Endothelial cell of umbilical vein (primary cell): ENCODE measurements at regions not wholly inside any gene's neighbourhood (a gene's known extent, or its start where the extent isn't known, plus 50 kb on each side); places are given as distances from the start of the nearest gene placed in this dataset.

Source experiments
- BruUV-seq: library from RNA; stranded (reverse); fragments of 400-500 nt; replicated peaks from 2 replicates; lab custom pipeline; 2021; lab: Mats Ljungman, UMichigan
- CTCF ChIA-PET: fragments of 300-600, 350-600 bp; sonication (Branson Sonifier 250); formaldehyde crosslinking; loops from one replicate; lab custom pipeline; 2021; ENCODE audit warnings: antibody characterized with exemption, inconsistent platforms; lab: Charles Lee
- POLR2A ChIA-PET: fragments of 300-600, 350-600 bp; sonication (Branson Sonifier 250); formaldehyde crosslinking; loops from one replicate; lab custom pipeline; 2021; ENCODE audit warnings: antibody characterized with exemption, inconsistent platforms; lab: Charles Lee
- DNase-seq: peaks from one replicate; pipeline ENCODE4 v3.0.0-alpha.2; 2011; ENCODE audit warnings: low read depth, low spot score
- FAIRE-seq: peaks from 2 replicates; lab custom pipeline; 2011; peaks lifted over from hg19 to GRCh38; lab: Jason Lieb, UNC
- H2AFZ ChIP-seq: 2 replicates; pipeline ENCODE4 v1.6.0; 2012; ENCODE audit warnings: low read depth, low read length, control low read depth, inconsistent platforms
- H3K27ac ChIP-seq: 2 replicates; pipeline ENCODE4 v1.5.1; 2011; ENCODE audit warnings: low read depth, mild to moderate bottlenecking, control low read depth, low read length, moderate library complexity; ENCODE audit not compliant: insufficient read depth
- H3K27me3 ChIP-seq, 2 experiments: 2 replicates each; pipeline versions ENCODE4 v1.6.0 to v1.6.1; 2011; ENCODE audit warnings: low read length in 2 of 2, mixed read lengths in 1 of 2; ENCODE audit not compliant: control insufficient read depth in 2 of 2, insufficient read depth in 2 of 2
- H3K36me3 ChIP-seq, 2 experiments: 2 replicates in 1 of 2; 3 replicates in 1 of 2; pipeline ENCODE4 v1.5.1; 2011; ENCODE audit warnings: low read length in 2 of 2, mild to moderate bottlenecking in 1 of 2, moderate library complexity in 1 of 2; ENCODE audit not compliant: control insufficient read depth in 2 of 2, insufficient read depth in 2 of 2; ENCODE audit errors: extremely low read depth in 1 of 2
- H3K4me1 ChIP-seq: 3 replicates; pipeline ENCODE4 v1.5.1; 2011; ENCODE audit warnings: mild to moderate bottlenecking, low read length; ENCODE audit not compliant: control insufficient read depth, insufficient read depth; ENCODE audit errors: extremely low read depth
- H3K4me2 ChIP-seq: 2 replicates; pipeline ENCODE4 v1.6.1; 2011; ENCODE audit warnings: low read length, control low read depth, mixed read lengths; ENCODE audit not compliant: insufficient read depth
- H3K4me3 ChIP-seq, 3 experiments: fragments of 200-600 bp in 1 of 3; sonication (generic), shearing (Covaris generic) in 1 of 3; replicated peaks in 1 of 3; 2 replicates each; pipeline ENCODE4 v1.5.1; 2011 to 2016; ENCODE audit warnings: control low read depth in 3 of 3, low read length in 3 of 3, mild to moderate bottlenecking in 2 of 3, inconsistent platforms in 1 of 3, low read depth in 1 of 3, moderate library complexity in 1 of 3; ENCODE audit not compliant: insufficient read depth in 1 of 3
- H3K79me2 ChIP-seq: 2 replicates; pipeline ENCODE4 v1.6.0; 2012; ENCODE audit warnings: low read length, inconsistent platforms; ENCODE audit not compliant: control insufficient read depth, insufficient read depth
- H3K9ac ChIP-seq: replicated peaks from 2 replicates; pipeline ENCODE3; 2011; ENCODE audit warnings: low read length, control low read depth; ENCODE audit not compliant: insufficient read depth; ENCODE audit errors: extremely low read depth
- H3K9me1 ChIP-seq: replicated peaks from 3 replicates; pipeline ENCODE4 v1.6.0; 2011; ENCODE audit warnings: mild to moderate bottlenecking, low read length; ENCODE audit not compliant: control insufficient read depth, insufficient read depth; ENCODE audit errors: extremely low read depth
- H3K9me3 ChIP-seq: replicated peaks from 2 replicates; pipeline ENCODE4 v1.5.1; 2012; ENCODE audit warnings: low read length, inconsistent platforms; ENCODE audit not compliant: control insufficient read depth, insufficient read depth
- H4K20me1 ChIP-seq: replicated peaks from 2 replicates; pipeline ENCODE3; 2011; ENCODE audit warnings: mild to moderate bottlenecking, low read length; ENCODE audit not compliant: control insufficient read depth, insufficient read depth; ENCODE audit errors: extremely low read depth
- EZH2 ChIP-seq: IDR thresholded peaks from 2 replicates; pipeline ENCODE4 v1.6.1; 2012; ENCODE audit warnings: borderline replicate concordance, low read depth, mild to moderate bottlenecking, moderate library complexity, low read length, inconsistent platforms; ENCODE audit not compliant: severe bottlenecking
- FOS ChIP-seq: IDR thresholded peaks from 2 replicates; pipeline ENCODE4 v1.6.1; 2011; ENCODE audit warnings: mild to moderate bottlenecking, low read length, moderate library complexity, borderline replicate concordance; ENCODE audit not compliant: insufficient read depth
- GATA2 ChIP-seq: IDR thresholded peaks from 2 replicates; pipeline ENCODE4 v1.7.0; 2011; ENCODE audit warnings: low read depth, mild to moderate bottlenecking, moderate library complexity, mixed read lengths, low read length; ENCODE audit not compliant: insufficient read length, insufficient read depth
- JUN ChIP-seq: IDR thresholded peaks from 2 replicates; pipeline ENCODE4 v1.6.1; 2011; ENCODE audit warnings: borderline replicate concordance, low read depth; ENCODE audit not compliant: insufficient read length, insufficient read depth
- MAX ChIP-seq: IDR thresholded peaks from 2 replicates; pipeline ENCODE4 v1.6.1; 2011; ENCODE audit not compliant: insufficient read depth, insufficient read length
- MYC ChIP-seq: IDR thresholded peaks from one replicate; pipeline ENCODE4 v1.6.1; 2011; ENCODE audit warnings: mild to moderate bottlenecking, low read depth, low read length
- dilution Hi-C: fragments of 300-500 bp; cut with MboI; formaldehyde crosslinking; loops from one replicate; pipeline ENCODE4 v1.15.0; 2019; ENCODE audit warnings: low sequenced_read_pairs; ENCODE audit not compliant: extremely low pct_ligation_motif_present
- intact Hi-C: fragments of 100-400 bp; cut with micrococcal nuclease; formaldehyde crosslinking; loops from one replicate; pipeline ENCODE4 v1.10.0; 2022

- no peaks in the 10 kb centered on the region for H3K27me3 ChIP-seq
- H3K9me1 ChIP-seq, result no peaks in the 10 kb centered on the region
- no peak overlapping the region for H3K4me3 ChIP-seq
- no peak overlapping the region for H3K4me2 ChIP-seq
- no peaks in the 10 kb centered on the region for H3K4me1 ChIP-seq
- TF ChIP-seq FOS, result no peak
- no peak for TF ChIP-seq GATA2
- no peak for TF ChIP-seq EZH2
- no peak for TF ChIP-seq JUN
- intact Hi-C loops (no loop called here), dilution Hi-C loops (no loop called here)
- H4K20me1 ChIP-seq, result no peaks in the 10 kb centered on the region
- FAIRE-seq, result no peak
- DNase-seq, result no peak
- CTCF ChIA-PET, result no interaction called here
- H3K79me2 ChIP-seq, result no peaks in the 10 kb centered on the region
- BruUV-seq, result no TSS peak
- POLR2A ChIA-PET, result no interaction called here
- no peak overlapping the region for H3K27ac ChIP-seq
- H3K9me3 ChIP-seq, result no peaks in the 10 kb centered on the region
- no peaks in the 10 kb centered on the region for H3K36me3 ChIP-seq
- H2AFZ ChIP-seq, result no peak overlapping the region
- H3K9ac ChIP-seq, result no peak overlapping the region
Measured at GRCh38 chr7:8937204-8937603, 503.8 kb downstream of the NXPH1 start.

- intact Hi-C loops, result no loop called here
- CTCF ChIA-PET, result no interaction called here
- no peak overlapping the region for H2AFZ ChIP-seq
Measured at GRCh38 chr7:8938044-8938805, 504.8 kb downstream of the NXPH1 start.

More at GRCh38 chr7:8938044-8938805, 504.8 kb downstream of the NXPH1 start:
- POLR2A ChIA-PET, result no interaction called here
- Histone ChIP-seq H3K9ac (no peak overlapping the region), H3K36me3 (no peaks in the 10 kb centered on the region), H3K9me1 (no peaks in the 10 kb centered on the region), H3K9me3 (no peaks in the 10 kb centered on the region), H3K4me1 (no peaks in the 10 kb centered on the region), H3K27me3 (no peaks in the 10 kb centered on the region), H3K27ac (no peak overlapping the region), H4K20me1 (no peaks in the 10 kb centered on the region), H3K4me3 (no peak overlapping the region), H3K79me2 (no peaks in the 10 kb centered on the region), H3K4me2 (no peak overlapping the region)
- FAIRE-seq (no peak), DNase-seq (no peak)
- dilution Hi-C loops, result no loop called here
- BruUV-seq, result no TSS peak
- no peak for TF ChIP-seq EZH2
- TF ChIP-seq MAX, result no peak
- no peak for TF ChIP-seq FOS
- TF ChIP-seq JUN, result no peak
- no peak for TF ChIP-seq MYC
- no peak for TF ChIP-seq GATA2
